Prostate gland (tissue), 2 donors: ENCODE measurements at regions not wholly inside any gene's neighbourhood (a gene's known extent, or its start where the extent isn't known, plus 50 kb on each side); places are given as distances from the start of the nearest gene placed in this dataset.
"Not testable (repeated sequence)": the region's sequence is repeated elsewhere in the genome, so short reads cannot be mapped to it uniquely, and the experiment has no call there.

ENCODE experiments used
- DNase-seq: peaks from one replicate; pipeline ENCODE4 v3.0.0-alpha.2; 2019; ENCODE audit warnings: low spot score
- H3K27ac ChIP-seq, 2 donors: fragments of 200-600 bp; sonication (generic); 2 replicates each; pipeline ENCODE4 v1.5.1; 2017 to 2019
- H3K27me3 ChIP-seq: fragments of 200-600 bp; sonication (generic); replicated peaks from 2 replicates; pipeline ENCODE4 v1.5.1; 2019; ENCODE audit not compliant: insufficient read depth
- H3K36me3 ChIP-seq, 2 donors: fragments of 200-600 bp; sonication (generic); 1 replicate in 1 of 2; 2 replicates in 1 of 2; pipeline versions ENCODE4 v1.5.1 to v1.8.1; 2017 to 2019
- H3K4me1 ChIP-seq: fragments of 200-600 bp; sonication (generic); replicated peaks from 2 replicates; pipeline ENCODE4 v1.5.1; 2019
- H3K4me3 ChIP-seq, 2 donors: fragments of 200-600 bp; sonication (generic); 2 replicates each; pipeline ENCODE4 v1.5.1; 2017 to 2019
- H3K9me3 ChIP-seq: fragments of 200-600 bp; sonication (generic); 2 replicates; pipeline ENCODE4 v1.5.1; 2017
- CTCF ChIP-seq, 4 experiments: fragments of 200-600 bp in 2 of 4; fragments of 450-650 bp in 2 of 4; sonication (generic) in 2 of 4; IDR thresholded peaks; 1 replicate in 3 of 4; 2 replicates in 1 of 4; pipeline ENCODE4 v1.5.1; 2016 to 2019; ENCODE audit warnings: antibody characterized with exemption in 4 of 4, mild to moderate bottlenecking in 2 of 4, moderate library complexity in 2 of 4
- POLR2A ChIP-seq: fragments of 450-650 bp; IDR thresholded peaks from one replicate; pipeline ENCODE4 v1.6.1; 2016; ENCODE audit warnings: antibody characterized with exemption, mild to moderate bottlenecking
- POLR2AphosphoS5 ChIP-seq: sonication (generic); formaldehyde crosslinking; IDR thresholded peaks from one replicate; pipeline ENCODE4 v1.6.1; 2017; ENCODE audit warnings: antibody characterized with exemption
- WGBS: methylation state at CpG from one replicate; pipeline ENCODE4 v1.1.5; 2018; 5-methylcytosine and 5-hydroxymethylcytosine counted together
- intact Hi-C: fragments of 100-400 bp; cut with DNase I; formaldehyde crosslinking; loops from one replicate; pipeline ENCODE4 v1.14.2; 2022

DNA sequence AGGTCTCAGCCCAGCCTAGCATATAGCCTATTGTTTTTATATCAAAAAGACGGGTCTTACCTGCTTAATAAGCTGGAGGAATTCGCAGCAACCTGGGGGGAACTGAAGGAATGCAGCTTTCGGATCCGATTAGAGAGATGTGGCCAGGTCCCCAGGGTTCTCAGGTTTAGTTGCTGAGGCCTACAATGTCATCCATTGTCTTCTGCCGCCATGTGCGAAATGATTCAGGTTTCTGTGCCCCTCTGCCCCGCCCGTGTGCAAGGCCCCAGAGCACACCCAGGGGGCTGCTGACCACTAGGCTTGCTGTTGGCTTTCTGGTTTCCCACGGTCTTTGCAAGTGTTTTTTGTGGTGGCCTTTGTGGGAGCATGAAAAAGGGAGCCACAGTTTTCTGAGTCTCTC lies 154.5 kb upstream of the TBX3 start:
- no peaks in the 10 kb centered on the region for H3K27me3 ChIP-seq
- H3K4me1 ChIP-seq, result no peaks in the 10 kb centered on the region
- H3K4me3 ChIP-seq, result no peak overlapping the region
- WGBS, result 95% methylated on average over 9 of the region's 9 CpGs
- TF ChIP-seq CTCF (IDR thresholded peaks at IDR 0.05) (no peak), POLR2AphosphoS5 (no peak), POLR2A (no peak)
- no peak overlapping the region for H3K27ac ChIP-seq
- intact Hi-C loops, result no loop called here
- H3K9me3 ChIP-seq, result no peaks in the 10 kb centered on the region
- no peak for DNase-seq
- no peaks in the 10 kb centered on the region for H3K36me3 ChIP-seq

DNA sequence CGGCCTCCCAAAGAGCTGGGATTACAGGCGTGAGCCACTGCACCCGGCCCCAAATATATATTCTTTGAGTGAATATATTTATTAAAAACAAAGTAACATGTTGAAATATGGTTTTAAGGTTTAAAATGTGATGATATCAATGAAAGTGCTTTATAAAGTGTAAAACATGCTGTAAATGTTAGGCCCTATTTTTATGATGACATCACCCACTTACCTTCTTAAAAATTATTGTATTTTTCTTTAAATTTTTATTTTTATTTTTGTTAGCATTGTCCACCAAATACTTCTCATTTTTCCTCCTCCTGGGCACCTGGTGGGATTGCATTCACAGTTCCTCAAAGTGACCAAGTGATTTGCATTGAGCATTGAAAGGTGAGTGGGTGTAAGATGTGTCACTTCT lies 152.6 kb upstream of the TBX3 start:
- H3K27me3 ChIP-seq, result no peaks in the 10 kb centered on the region
- no peaks in the 10 kb centered on the region for H3K4me1 ChIP-seq
- no peaks in the 10 kb centered on the region for H3K9me3 ChIP-seq
- no peak for TF ChIP-seq POLR2A
- TF ChIP-seq POLR2AphosphoS5, result no peak
- TF ChIP-seq CTCF (IDR thresholded peaks at IDR 0.05), result no peak
- 96% methylated on average over 3 of the region's 3 CpGs for WGBS
- DNase-seq, result no peak
- no peaks in the 10 kb centered on the region for H3K36me3 ChIP-seq
- H3K27ac ChIP-seq, result no peak overlapping the region
- intact Hi-C loops, result no loop called here
- H3K4me3 ChIP-seq, result no peak overlapping the region

DNA sequence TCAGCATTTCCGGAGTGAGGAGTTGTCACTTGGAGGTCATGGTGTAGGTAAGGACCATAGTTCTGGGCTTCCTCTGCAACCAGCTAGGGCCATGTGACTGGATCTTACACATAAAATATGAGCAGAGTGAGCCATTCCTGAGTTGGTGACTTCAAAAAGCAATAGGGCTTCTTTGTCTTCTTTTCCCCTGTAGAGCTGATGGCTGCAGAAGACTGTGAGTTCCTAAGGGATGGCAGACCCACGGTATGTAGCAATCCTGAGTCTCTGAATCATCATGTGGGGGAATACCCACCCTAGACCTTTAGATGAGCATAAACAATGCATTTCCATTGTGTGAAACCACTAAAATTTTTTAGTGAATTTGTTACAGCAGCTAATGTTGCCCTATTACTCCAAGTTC lies 151.1 kb upstream of the TBX3 start:
- no peak for TF ChIP-seq POLR2AphosphoS5
- TF ChIP-seq CTCF (IDR thresholded peaks at IDR 0.05), result no peak
- no peak for TF ChIP-seq POLR2A
- DNase-seq, result no peak
- Histone ChIP-seq H3K27me3 (no peaks in the 10 kb centered on the region), H3K36me3 (no peaks in the 10 kb centered on the region), H3K4me1 (no peaks in the 10 kb centered on the region), H3K27ac (no peak overlapping the region), H3K9me3 (no peaks in the 10 kb centered on the region), H3K4me3 (no peak overlapping the region)
- WGBS, result 77% methylated on average over 2 of the region's 2 CpGs
- intact Hi-C loops, result no loop called here

DNA sequence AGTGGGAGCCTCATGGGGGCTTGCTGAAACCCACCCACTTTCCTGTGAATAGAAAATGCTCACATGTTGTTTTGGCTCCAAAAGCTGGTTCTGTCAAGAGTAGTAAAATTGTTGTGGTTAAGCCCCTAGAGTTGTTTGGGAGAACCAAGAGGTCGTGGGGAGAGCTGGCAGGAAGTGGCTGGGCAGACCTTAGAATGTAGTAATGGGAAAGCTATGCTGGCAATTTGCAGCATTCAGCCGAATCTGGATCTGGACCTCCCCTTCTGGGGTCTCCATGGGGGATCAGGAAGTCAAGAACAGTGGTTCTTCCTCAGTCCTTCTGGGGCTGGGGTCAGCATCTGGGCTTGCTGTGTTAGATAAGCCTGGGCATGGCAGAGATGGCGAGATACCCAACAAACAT lies 150.6 kb upstream of the TBX3 start:
- Histone ChIP-seq H3K27ac (no peak overlapping the region), H3K36me3 (no peaks in the 10 kb centered on the region), H3K27me3 (no peaks in the 10 kb centered on the region), H3K4me3 (no peak overlapping the region), H3K9me3 (no peaks in the 10 kb centered on the region), H3K4me1 (no peaks in the 10 kb centered on the region)
- 67% methylated on average over 3 of the region's 3 CpGs for WGBS
- no peak for DNase-seq
- intact Hi-C loops, result no loop called here
- no peak for TF ChIP-seq CTCF (IDR thresholded peaks at IDR 0.05)
- TF ChIP-seq POLR2A, result no peak
- no peak for TF ChIP-seq POLR2AphosphoS5

GRCh38 chr12:114829833-114830232 lies 145.9 kb upstream of the TBX3 start:
- Histone ChIP-seq H3K4me3 (no peak overlapping the region), H3K27me3 (no peaks in the 10 kb centered on the region), H3K4me1 (no peaks in the 10 kb centered on the region), H3K36me3 (no peaks in the 10 kb centered on the region), H3K9me3 (no peaks in the 10 kb centered on the region), H3K27ac (no peak overlapping the region)
- intact Hi-C loops, result no loop called here
- TF ChIP-seq POLR2A (no peak), POLR2AphosphoS5 (no peak), CTCF (IDR thresholded peaks at IDR 0.05) (no peak)
- WGBS, result 83% methylated on average over 4 of the region's 4 CpGs
- no peak for DNase-seq

- H3K36me3 ChIP-seq, H3K9me3 ChIP-seq, H3K27me3 ChIP-seq, H3K27ac ChIP-seq, H3K4me1 ChIP-seq, DNase-seq, intact Hi-C loops, H3K4me3 ChIP-seq: not testable (repeated sequence)
These were observed 145.3 kb upstream of the TBX3 start for GRCh38 chr12:114829244-114829643.
